Ascending aorta (tissue), 2 donors: ENCODE measurements at regions not wholly inside any gene's neighbourhood (a gene's known extent, or its start where the extent isn't known, plus 50 kb on each side); places are given as distances from the start of the nearest gene placed in this dataset.

ENCODE experiments used
- DNase-seq, 2 donors: peaks; one replicate each; pipeline ENCODE4 v3.0.0-alpha.2; 2019; ENCODE audit warnings: low spot score in 2 of 2
- H3K27ac ChIP-seq, 2 donors: fragments of 200-600 bp; sonication (generic); one replicate each; pipeline ENCODE4 v1.5.1; 2016 to 2017; ENCODE audit warnings: mild to moderate bottlenecking in 1 of 2
- H3K27me3 ChIP-seq: fragments of 200-600 bp; sonication (generic); one replicate; pipeline ENCODE4 v1.5.1; 2017
- H3K36me3 ChIP-seq, 2 donors: fragments of 200-600 bp; sonication (generic); one replicate each; pipeline ENCODE4 v1.5.1; 2016
- H3K4me1 ChIP-seq, 2 donors: fragments of 200-600 bp; sonication (generic); one replicate each; pipeline ENCODE4 v1.5.1; 2016 to 2017; ENCODE audit warnings: mild to moderate bottlenecking in 1 of 2
- H3K4me3 ChIP-seq, 2 donors: fragments of 200-600 bp; sonication (generic); one replicate each; pipeline ENCODE4 v1.5.1; 2016 to 2017; ENCODE audit warnings: mild to moderate bottlenecking in 1 of 2
- H3K9me3 ChIP-seq, 2 donors: fragments of 200-600 bp; sonication (generic); one replicate each; pipeline ENCODE4 v1.5.1; 2016
- CTCF ChIP-seq, 3 experiments: fragments of 200-600 bp in 2 of 3; fragments of 450-650 bp in 1 of 3; sonication (generic) in 2 of 3; IDR thresholded peaks; one replicate each; pipeline ENCODE4 v1.5.1; 2016 to 2019; ENCODE audit warnings: antibody characterized with exemption in 3 of 3, mild to moderate bottlenecking in 1 of 3, moderate library complexity in 1 of 3
- intact Hi-C: fragments of 100-400 bp; cut with DNase I; formaldehyde crosslinking; loops from one replicate; pipeline ENCODE4 v1.15.1; 2023

- Histone ChIP-seq H3K36me3 (no peaks in the 10 kb centered on the region), H3K4me3 (no peak overlapping the region), H3K4me1 (no peaks in the 10 kb centered on the region), H3K9me3 (no peaks in the 10 kb centered on the region), H3K27me3 (no peaks in the 10 kb centered on the region), H3K27ac (no peak overlapping the region)
- DNase-seq, result no peak
- TF ChIP-seq CTCF (IDR thresholded peaks at IDR 0.05), result no peak
- intact Hi-C loops, result no loop called here
Observed at GRCh38 chr18:24933345-24933744, 418.6 kb downstream of the ZNF521 start.

DNA sequence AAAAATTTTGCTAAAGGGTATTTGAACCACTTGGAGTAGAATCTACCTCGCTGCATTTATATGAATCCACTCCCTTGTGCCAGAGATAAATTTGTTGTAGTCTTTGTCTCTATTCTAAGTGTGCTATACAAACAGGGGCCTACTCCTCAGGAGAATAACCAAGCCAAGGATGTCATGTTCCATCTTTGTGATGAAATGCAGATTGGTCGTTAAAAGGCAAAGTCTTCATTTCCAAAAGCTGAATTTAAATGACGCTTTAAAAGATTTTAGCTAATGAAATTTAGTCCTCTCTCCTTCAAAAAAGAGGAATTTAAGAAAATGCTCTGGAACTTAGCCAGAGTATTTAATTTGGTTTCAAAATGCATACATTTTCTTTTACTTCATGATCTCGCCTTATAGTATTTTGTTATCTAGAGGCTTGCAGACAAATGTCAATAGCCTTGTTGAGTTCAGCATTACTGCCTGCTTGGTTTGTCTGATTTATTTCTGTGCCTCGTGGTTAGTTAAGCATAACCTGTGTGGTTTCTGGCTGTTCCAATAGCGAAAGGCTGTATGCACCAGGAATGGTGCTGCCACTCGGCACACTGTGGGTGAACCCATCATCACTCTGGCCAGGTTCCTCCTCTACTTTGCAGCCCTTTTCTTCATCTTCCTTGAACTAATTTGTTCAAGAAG, 417.6 kb downstream of the ZNF521 start:
- intact Hi-C loops, result no loop called here
- H3K27ac ChIP-seq, result no peak overlapping the region
- no peaks in the 10 kb centered on the region for H3K27me3 ChIP-seq
- H3K4me1 ChIP-seq, result no peaks in the 10 kb centered on the region
- TF ChIP-seq CTCF (IDR thresholded peaks at IDR 0.05), result no peak
- no peaks in the 10 kb centered on the region for H3K9me3 ChIP-seq
- DNase-seq, result no peak
- H3K36me3 ChIP-seq, result no peaks in the 10 kb centered on the region
- no peak overlapping the region for H3K4me3 ChIP-seq

DNA sequence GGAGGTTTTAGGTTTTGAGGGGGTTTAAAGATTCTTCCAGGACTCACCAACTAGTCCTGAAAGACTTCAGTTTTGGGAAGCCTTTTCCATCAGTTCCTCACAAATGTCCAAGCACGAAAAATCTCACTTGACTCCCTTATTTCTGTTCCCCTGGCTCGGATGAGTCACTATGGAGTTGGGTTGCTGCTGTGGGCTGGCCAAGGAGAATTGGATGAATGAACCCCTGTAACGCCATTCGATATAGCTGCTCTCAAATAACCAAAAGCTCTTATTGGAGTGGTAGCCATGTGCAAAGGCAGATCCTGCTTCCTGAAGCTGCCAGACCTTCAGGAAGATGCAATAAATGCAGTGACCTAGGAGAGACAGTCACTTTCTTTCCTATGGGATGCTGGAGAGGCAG, 417.0 kb downstream of the ZNF521 start:
- H3K36me3 ChIP-seq, result no peaks in the 10 kb centered on the region
- H3K27ac ChIP-seq, result no peak overlapping the region
- no peaks in the 10 kb centered on the region for H3K4me1 ChIP-seq
- TF ChIP-seq CTCF (IDR thresholded peaks at IDR 0.05), result no peak
- no peak overlapping the region for H3K4me3 ChIP-seq
- intact Hi-C loops, result no loop called here
- no peaks in the 10 kb centered on the region for H3K9me3 ChIP-seq
- H3K27me3 ChIP-seq, result no peaks in the 10 kb centered on the region
- no peak for DNase-seq

GRCh38 chr18:24935896-24936295, 416.1 kb downstream of the ZNF521 start:
- Histone ChIP-seq H3K36me3 (no peaks in the 10 kb centered on the region), H3K9me3 (no peaks in the 10 kb centered on the region), H3K4me1 (no peaks in the 10 kb centered on the region), H3K27me3 (no peaks in the 10 kb centered on the region), H3K4me3 (no peak overlapping the region), H3K27ac (no peak overlapping the region)
- no peak for TF ChIP-seq CTCF (IDR thresholded peaks at IDR 0.05)
- no peak for DNase-seq
- intact Hi-C loops, result no loop called here

- Histone ChIP-seq H3K4me1 (no peaks in the 10 kb centered on the region), H3K36me3 (no peaks in the 10 kb centered on the region), H3K27me3 (no peaks in the 10 kb centered on the region), H3K9me3 (no peaks in the 10 kb centered on the region), H3K27ac (no peak overlapping the region), H3K4me3 (no peak overlapping the region)
- DNase-seq, result no peak
- intact Hi-C loops, result no loop called here
- no peak for TF ChIP-seq CTCF (IDR thresholded peaks at IDR 0.05)
Observed at GRCh38 chr18:24936691-24937090, 415.3 kb downstream of the ZNF521 start.
